GM21619 (cell line): ENCODE measurements at regions not wholly inside any gene's neighbourhood (a gene's known extent, or its start where the extent isn't known, plus 50 kb on each side); places are given as distances from the start of the nearest gene placed in this dataset.
A peak's percentile ranks its signal among the peaks of the same experiment; 100 is the strongest.
"Not testable (repeated sequence)": the region's sequence is repeated elsewhere in the genome, so short reads cannot be mapped to it uniquely, and the experiment has no call there.

Source experiments
- ATAC-seq: cut with Tn5 transposase; IDR thresholded peaks from one replicate; pipeline ENCODE4 v1.9.1; 2021; ENCODE audit not compliant: unreplicated experiment

DNA sequence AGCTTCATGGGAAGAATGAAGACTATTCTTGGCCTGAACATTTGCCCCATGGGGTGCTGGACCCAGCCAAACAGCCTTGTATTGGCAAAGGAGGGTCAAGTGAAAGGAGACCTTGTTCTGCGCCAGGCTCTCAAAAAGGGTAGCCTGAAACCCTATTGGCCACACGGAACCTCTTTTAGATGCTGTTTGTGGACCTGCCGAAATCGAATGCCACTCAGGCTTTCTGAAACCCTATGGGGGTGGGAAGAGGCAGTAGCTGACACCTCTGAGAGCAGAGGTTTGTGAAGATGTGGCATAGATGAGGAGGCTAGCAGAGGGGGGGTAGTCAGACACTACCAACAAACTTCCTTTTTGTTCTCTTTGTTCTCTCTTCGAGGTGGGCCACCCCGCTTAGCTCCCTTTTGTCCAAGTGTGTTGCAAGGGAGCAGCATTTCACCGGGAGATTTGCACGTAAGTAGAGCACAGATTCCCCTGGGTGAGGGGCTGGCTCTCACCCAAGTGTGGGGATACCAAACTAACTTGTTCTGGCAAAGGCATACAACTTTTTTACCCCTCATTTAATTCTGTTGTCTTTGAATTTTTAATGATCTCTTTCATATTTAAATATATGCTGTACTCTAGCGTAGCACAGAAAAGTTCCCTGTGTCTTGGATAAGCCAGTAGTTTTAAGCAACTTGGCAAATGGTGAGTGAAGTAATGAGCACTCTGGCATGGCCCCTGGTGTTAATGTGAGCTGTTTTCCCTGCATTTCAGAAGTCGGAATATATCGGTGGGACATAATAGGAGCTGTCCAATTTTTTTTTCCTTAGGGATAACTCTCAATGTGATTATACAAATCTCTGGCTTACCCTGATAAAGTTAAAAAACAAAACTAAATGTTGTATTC is 107.7 kb downstream of the SEPTIN7 start:
- ATAC-seq = no peak

DNA sequence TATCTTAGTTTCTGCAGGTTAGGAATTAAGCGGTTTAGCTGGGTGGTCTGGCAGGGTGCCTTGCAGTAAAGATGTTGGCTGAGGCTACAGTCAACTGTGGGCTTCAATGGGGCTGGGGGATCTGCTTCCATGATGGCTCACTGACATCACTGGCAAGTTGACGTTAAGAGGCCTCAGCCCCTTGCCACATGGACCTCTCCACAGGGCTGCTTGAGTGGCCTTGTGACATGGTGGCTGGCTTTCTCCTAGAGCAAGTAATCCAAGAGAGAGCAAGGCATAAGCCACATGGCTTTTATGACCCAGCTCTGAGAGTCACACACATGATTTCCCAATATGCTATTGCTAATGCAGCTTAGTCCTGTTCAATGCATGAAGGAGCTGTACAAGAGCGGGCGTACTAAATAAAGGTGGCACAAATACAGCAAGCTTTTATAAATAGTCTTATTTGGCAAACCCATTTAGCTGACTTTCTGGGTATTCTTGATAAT is 109.1 kb downstream of the SEPTIN7 start:
- ATAC-seq = no peak

DNA sequence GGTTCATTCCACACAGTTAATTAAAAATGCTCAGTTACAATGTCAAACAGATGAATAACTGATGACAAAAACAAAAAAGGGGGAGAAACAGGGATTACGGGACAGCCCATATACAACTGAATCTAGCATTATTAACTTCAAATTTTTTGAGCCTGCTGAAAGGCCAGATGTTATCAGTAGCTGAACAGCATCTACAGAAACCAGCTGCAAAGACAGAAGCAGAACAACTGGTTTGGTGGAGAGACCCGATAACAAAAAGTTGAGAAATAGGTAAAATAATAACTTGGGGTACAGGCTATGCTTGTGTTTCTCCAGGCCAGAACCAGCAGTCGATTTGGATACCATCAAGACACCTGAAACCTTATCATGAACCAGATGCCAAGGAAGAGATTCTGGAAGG is 109.8 kb downstream of the SEPTIN7 start:
- ATAC-seq = not testable (repeated sequence)

DNA sequence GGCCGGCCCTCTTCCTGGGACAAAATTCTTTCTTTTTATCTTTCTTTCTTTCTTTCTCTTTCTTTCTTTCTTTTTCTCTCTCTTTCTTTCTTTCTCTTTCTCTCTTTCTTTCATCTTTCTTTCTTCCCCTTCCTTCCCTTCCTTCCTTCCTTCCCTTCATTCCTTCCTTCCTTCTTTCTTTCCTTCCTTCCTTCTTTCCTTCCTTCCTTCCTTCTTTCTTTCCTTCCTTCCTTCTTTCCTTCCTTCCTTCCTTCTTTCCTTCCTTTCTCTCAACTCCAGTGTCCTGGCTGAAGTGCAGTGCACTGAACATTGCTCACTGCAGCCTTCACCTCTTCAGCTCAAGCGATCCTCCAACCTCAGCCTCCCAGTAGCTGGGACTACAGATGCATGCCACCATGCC is 112.5 kb downstream of the SEPTIN7 start:
- not testable (repeated sequence) for ATAC-seq

DNA sequence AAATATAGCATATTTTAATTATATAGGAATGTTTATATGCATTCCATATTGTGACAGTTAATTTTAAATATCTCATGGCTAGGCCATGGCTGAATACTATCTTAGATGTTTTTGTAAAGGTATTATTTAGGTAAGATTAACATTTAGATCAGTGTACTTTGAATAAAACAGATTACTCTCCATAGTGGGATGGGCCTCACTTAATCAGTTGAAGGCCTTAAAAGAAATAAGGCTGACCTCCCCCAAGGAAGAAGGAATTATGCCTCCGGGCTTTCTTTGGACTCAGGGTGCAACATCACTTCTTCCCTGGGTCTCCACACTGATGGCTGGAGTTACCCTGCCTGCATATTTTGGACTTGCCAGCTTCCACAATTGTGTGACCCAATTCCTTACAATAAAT is 113.4 kb downstream of the SEPTIN7 start:
- ATAC-seq = not testable (repeated sequence)

DNA sequence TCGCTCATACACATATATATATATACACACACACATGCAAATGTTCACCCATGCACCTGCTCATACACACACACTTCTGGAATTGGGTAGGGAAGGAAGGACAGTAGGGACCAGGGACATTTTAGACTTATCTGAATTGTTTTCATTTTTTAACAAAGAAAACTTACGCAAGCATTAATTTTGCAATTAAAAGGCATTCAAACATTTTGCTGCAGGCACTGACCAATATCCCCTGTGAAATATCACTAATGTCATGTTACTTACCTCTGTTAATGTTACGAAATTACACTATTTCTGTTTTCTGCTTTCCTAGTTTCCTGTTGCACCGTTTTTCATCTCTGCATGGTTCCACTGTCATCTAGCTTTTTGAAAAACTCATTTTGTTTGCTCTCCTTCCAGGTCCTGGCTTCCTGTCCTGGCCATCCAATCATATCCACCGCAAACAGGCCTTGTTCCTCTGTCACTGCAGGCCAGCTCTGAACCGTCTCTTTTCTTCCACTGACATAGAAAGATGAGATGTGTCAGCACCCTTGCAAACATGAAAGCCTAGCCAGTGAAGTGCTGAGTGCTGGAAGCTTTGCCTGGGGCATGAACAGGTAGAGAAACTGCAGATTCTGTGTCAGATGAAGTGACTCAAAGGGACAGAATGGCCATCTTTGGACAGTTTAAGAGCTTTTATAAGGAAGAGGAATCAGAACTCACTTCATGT is 114.5 kb downstream of the SEPTIN7 start:
- not testable (repeated sequence) for ATAC-seq

DNA sequence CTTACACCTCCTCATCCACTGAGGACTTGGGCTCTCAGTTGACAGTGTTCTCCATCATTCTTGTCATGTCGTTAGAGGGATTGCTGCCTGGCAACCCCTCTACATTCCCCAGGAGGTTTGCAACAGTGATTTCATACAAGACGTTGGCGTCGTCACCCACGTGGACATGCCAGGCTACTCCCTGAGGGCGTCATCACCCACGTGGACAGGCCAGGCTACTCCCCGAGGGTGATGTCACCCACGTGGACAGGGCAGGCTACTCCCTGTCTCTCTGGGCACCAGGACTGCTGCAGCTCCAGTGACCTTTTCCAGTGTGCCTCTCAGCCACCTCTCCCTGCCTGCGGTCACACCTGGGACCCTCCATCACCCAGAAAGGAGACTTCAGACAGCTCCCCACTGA is 117.4 kb downstream of the SEPTIN7 start:
- ATAC-seq = not testable (repeated sequence)

DNA sequence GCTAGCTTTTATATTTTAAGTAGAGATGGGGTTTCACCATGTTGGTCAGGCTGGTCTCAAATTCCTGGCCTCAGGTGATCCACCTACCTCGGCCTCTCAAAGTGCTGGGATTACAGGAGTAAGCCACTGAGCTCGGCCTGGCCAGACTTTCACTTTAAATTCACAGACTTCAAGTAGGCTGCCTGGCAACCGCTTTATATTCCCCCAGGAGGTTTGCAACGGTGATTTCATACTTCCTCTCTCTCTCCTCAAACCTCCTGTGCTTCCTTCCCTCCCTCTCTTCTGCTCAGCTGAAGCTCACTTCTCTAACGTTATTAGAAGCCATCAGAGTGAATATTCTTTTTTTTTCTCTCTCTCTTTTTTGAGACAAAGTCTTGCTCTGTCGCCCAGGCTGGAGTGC is 118.8 kb downstream of the SEPTIN7 start:
- peak; percentile 83 for ATAC-seq

DNA sequence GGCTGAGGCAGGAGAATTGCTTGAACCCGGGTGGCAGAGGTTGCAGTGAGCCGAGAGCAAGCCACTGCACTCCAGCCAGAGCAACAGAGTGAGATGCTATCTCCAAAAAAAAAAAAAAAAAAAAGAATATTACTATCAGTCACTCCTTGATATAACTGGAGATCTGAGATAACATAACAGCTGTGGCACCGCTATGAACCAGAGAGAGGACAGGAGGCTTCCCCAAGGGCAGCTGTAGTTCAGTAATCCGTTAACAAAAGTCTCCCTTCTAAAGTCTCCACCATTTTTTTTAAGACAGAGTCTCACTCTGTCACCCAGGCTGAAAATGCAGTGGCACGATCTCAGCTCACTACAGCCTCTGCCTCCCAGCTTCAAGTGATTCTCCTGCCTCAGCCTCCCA is 120.5 kb downstream of the SEPTIN7 start:
- ATAC-seq = not testable (repeated sequence)

DNA sequence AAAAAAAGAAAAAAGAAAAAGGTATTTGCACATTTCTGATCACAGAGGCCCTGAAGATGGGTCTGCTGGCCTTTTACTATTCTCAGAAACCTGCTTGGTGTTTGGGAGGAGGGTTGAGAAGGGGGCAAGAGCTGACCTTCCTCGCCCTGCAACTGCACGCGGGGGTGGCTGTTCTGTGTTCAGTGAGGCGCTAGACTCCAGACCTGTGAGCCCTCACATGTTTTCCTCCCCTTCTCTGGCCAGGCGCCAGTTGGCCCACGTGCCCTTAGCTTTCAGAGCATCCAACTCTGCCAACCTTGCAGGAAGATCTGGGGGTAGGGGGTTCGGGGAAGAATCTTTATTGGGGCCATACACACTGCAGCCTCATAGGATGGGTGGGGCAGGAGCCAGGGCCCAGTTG is 123.8 kb downstream of the SEPTIN7 start:
- ATAC-seq = not testable (repeated sequence)

DNA sequence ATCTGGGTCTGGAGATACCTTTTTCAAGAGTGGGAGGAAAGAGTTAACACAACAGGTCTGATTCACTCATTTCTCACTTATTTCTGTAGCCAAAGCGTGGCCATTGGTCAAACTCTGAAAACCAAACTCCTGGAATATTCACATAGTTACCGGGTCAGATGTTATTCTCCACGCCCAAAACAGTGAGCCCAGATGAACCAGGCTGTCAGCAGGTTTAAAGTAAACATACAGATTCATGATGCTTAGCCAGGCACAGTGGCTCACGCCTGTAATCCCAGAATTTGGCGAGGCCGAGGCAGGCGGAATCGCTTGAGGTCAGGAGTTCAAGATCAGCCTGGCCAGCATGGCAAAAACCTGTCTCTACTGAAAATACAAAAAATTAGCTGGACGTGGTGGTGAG is 126.1 kb downstream of the SEPTIN7 start:
- not testable (repeated sequence) for ATAC-seq

DNA sequence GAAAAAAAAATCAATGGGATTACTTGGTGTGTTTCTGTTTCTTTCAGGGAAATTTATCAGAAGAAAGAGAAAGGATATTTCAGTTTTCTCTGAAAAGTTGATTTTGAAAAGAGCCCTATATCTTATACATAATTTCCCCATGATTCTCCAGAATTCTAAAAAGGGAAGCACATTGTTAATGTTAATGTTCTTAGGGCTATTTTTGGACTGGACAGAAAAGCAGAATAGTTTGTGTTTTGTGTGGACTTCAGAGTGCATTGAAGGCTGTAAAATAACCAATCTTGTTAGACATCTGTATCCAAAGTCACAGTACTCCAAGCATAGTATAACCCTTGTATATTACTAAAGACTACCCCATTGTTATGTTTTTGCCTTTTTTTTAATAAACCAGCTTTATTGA is 130.3 kb downstream of the SEPTIN7 start:
- not testable (repeated sequence) for ATAC-seq

DNA sequence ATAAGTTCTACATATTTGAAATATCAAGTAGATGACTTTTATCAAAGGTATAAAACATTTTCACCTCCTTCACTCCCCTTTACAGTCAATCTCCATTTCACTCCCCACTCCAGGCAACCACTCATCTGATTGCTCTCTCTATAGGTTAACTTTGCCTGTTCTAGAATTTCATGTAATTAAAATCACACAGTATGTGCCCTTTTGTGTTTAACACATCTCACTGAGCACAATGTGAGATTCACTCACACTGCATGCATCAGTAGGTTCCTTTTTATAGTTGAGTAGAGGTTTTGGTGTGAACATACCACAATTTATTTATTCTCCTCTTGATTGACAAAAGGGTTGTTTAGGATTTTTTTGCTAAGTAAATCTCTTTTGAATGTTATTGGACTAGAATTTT is 130.7 kb downstream of the SEPTIN7 start:
- ATAC-seq = not testable (repeated sequence)

DNA sequence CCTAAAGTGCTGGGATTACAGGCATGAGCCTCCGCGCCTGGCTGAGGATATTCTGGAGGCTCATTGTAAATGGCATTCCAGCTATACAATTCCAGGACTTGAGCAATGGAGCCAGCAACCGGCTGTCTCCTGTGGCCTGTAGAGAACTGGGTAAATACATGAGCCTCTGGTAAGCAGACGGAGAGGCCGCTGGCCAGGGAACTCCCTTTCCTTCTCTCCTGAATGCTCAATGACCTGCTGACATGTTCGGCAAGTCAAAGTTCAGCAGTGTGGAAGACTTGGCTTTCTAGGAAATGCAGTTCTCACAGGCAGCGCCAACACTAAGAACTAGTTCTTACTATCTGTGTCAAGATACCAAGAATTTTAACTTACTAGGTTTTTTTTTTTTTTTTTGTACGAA is 139.8 kb downstream of the SEPTIN7 start:
- ATAC-seq = not testable (repeated sequence)

DNA sequence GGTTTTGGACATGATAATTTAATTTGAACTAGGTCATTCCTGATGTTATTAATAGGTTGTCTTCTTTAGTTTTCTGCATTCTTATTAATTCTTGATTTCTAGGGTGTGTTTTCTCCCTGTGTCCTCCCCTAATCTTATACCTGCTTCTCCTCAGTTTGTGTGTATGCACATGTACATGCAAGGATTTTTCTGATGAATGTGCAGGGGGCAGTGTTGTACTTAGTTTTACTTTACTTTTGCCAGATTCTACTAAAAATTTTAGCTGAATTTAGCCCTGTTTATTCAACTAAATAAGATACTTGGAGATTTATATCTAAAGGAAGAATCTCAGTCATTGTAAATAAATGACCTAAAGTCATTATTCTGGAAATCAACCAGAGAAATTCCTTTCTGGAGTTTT is 144.8 kb downstream of the SEPTIN7 start:
- not testable (repeated sequence) for ATAC-seq

DNA sequence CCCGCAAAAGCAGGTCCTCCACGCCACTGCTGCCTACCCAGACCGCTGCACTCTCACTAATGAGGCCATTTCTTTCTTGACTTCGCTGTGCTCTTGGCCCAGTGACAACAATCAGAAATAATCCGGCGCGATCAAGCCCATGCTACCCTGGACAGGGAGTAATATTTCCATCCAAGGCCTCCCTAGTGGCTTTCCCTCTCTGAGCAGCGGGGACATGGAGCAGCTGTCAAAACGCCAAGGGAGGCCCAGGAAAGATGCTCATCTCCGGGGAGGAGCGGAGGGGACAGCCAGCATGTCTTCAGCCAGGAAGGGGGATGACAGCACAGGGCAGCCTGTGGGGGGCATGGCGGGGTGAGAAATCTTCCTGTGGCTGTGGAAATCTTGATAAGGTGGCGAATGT is 154.9 kb downstream of the SEPTIN7 start:
- not testable (repeated sequence) for ATAC-seq

DNA sequence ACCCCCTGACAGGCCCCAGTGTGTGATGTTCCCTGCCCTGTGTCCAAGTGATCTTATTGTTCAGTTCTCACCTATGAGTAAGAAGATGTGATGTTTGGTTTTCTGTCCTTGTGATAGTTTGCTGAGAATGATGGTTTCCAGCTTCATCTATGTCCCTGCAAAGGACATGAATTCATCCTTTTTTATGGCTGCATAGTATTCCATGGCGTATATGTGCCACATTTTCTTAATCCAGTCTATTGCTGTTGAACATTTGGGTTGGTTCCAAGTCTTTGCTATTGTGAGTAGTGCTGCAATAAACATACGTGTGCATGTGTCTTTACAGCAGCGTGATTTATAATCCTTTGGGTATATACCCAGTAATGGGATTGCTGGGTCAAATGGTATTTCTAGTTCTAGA is 156.1 kb downstream of the SEPTIN7 start:
- ATAC-seq = not testable (repeated sequence)

DNA sequence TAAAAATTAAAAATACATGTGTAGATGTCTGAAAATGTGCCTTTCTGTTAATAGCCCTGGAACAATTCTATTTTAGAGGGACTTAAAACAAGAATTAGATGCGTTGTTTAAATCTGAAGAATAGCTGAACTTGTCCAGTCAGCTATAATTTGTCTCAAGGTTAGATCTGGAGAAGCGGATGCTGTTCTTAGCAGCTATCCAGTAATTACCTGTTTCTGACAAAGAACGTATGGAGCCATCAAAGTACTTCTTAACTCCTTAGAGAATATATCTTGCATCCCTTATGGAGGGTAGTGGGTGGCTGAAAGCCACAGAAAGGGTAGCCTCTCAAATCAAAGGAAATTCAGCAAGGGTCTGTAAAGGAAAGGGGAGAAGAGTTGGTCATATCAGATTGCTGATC is 160.4 kb downstream of the SEPTIN7 start:
- ATAC-seq = not testable (repeated sequence)

DNA sequence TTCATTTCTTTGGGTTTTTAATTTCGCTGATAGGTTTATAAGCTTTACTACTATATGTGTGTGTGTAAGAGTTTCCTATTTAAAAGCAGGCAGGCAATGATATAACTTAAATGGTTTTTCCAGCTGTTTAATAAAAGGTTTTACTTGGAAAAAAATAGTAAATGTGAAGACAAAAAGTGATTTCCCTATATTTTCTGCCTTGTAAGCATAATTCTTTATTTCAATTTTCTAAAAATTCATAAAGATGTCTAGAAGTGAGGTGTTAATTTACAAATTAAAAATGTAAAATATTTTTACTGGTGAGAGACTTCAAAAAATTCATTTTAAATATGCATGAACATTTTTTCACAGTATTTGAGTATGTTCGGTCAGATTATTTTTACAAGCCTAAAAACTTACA is 161.8 kb downstream of the SEPTIN7 start:
- not testable (repeated sequence) for ATAC-seq

DNA sequence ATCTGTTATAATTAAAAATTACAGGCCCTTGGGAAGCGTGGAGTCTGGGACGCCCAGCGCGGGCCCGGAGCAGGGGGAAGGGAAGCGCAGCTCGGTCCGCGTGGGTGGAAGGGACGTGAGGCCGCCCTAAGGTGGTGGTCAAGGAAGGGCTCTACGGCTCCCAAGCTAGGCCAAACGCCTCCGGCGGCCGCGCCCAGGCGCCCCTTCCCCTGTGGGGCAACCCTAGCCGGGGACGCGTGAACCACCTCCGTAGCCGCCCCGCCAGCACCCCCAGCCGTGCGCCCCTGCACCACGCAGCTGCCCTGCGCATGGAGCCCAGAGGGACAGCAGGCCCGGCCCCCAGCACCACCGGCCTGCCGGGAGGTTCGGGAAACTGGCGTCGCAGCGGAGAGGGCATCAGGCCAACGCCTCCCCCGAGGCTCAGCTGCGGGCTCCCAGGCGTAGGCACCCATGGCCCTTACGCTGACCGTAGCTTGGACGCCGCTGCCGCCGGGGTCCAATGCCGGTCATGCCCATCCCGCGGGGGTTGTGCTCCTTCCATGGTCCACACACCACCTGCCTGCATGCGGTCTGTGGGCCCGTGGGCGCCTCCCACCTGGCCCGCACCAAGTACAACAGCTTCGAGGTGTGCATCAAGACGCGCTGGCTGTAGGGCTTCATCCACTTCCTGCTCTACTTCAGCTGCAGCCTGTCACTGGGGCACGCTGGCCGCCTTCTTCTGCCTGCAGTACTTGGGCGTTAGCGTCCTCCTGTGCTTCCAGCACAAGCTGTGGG is 166.7 kb downstream of the SEPTIN7 start:
- no peak for ATAC-seq
